ENCODE measurements at regions not wholly inside any gene's neighbourhood (a gene's known extent, or its start where the extent isn't known, plus 50 kb on each side); places are given as distances from the start of the nearest gene placed in this dataset.

GRCh38 chr2:234763002-234763873, 188.6 kb upstream of the SH3BP4 start:
- no peak for DNase-seq

DNA sequence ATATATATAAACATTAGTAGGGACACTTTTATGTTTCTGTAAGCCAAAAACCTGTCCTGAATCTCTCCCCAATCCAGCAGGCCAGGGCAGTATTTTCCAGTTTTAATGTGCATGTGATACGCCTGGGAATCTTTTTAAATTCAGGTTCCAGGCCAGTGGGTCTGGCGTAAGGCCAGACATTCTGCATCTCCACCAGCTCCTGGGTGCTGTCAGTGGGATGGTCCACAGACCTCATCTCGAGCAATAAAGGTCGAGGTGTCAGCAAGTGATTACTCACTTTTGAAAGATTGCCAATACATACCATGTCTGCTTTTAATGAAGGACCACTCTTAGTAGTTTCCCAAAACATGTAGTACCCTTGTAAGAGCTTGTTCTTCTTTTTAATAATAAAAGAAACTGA, 189.9 kb upstream of the SH3BP4 start:
- no peak for DNase-seq

DNA sequence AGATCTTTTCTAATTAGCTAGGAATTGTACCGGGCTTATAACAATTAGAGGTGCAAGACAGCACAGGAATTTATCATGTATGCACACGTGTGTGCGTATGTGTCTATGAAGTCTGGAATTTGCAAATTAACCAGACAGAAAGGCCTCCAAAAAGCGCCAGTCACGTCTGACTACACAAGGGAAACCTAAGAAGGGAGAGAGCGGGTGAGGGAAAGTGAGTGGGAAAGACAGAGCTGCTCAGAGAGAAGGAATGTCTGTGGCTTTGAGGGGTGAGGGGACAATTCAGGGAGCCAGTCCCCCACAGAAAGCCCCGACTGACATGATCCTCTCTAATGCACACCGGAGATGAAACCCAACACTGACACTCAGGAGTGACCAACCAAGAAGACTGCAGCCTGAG, 197.7 kb upstream of the SH3BP4 start:
- no peak for DNase-seq

DNA sequence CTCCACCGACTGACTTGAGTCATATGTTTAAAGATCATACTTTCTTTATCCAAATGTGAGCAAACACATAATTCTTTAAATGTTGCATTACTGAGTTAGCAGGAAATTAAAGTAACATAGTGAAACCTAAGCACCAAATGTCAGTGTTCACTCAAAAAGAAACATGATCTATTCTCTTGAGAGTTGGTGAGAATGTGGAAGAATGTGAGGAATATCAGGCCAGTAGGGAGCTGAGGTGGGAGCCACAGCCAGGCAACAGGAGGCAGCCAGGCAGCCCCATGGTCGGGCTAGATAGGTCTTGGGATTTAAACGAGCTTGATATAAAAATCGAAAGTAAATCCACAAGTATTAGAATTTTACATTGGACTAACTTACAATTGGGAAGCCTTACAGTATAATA, 198.1 kb upstream of the SH3BP4 start:
- no peak for DNase-seq

- no peak for DNase-seq
Observed at GRCh38 chr2:234752966-234753365, 198.9 kb upstream of the SH3BP4 start.

DNA sequence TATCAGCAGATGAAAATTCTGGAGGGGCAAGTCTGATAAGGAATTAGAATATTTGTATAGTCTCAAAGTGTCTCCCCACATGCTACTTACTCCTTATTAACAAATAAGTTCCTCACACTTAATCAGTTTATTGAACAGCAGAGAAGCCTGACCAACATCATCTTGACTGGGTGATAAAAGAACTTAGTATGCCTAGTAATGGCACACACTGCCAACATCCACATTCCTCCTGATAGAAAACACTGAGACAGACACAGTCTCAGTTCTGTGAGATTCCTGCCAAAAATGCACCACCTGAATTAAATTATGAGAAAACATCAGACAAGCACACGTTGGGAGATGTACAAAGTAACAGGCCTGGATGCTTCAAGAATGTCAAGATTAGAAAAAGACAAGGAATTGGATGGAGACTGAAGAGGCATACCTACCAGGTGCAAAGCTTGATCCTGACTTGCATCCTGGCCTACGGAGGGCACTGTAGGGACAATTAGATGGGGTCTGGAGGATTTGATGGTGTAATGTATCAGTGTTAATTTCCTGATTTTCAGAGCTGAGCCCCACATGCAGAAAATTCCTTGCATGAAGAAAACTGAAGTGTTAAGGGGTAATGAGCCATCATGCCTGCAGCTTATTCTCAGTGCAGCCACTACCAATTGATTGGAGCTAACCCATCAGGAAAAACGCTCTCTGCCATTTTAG, 200.4 kb upstream of the SH3BP4 start:
- no peak for DNase-seq

DNA sequence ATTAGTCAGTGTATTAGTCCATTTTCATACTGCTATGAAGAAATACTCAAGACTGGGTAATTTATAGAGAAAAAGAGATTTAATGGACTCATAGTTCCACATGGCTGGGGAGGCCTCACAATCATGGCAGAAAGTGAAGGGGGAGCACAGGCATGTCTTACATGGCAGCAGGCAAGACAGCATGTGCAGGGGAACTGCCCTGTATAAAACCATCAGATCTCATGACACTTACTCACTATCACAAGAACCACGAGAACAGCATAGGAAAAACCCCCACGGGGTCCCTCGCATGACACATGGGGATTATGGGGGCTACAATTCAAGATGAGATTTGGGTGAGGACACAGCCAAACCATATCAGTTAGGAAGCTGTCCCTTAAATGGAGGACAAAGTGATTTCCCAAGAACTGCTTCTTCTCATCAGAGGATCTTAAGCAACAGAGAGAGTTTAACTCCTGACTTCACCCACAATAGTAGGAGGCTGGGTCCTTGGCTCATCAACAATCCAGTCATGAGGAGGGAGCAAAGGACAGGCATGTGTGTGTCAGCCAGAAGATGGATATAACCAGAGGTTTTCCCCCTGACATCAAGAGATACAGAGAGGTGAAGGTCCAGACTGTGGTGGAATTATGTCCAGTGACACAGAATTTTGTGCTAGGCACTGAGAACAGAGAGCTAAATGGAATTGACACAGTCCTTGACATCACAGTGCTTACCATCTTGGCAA, 203.8 kb upstream of the SH3BP4 start:
- DNase-seq, result no peak

- no peak for DNase-seq
Observed at GRCh38 chr2:234747032-234747431, 204.8 kb upstream of the SH3BP4 start.

DNA sequence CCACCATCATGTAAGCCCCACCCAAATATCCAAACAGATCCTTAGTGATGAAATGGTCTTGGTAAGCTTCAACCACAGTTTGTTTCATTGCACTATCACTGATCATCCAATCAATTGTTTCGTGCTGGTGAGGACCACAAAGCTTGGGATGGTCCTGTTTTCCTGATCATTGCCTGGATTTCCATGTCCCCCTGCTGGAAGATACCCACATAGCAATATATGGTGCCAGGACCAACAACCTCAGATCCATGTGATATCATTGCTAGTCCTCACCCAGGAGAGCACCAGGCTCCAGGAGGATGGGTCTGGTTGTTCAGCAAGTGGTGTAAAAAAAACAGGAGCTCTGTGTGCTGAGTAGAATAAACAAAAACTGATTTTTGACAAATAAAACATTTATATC, 206.5 kb upstream of the SH3BP4 start:
- no peak for DNase-seq

DNA sequence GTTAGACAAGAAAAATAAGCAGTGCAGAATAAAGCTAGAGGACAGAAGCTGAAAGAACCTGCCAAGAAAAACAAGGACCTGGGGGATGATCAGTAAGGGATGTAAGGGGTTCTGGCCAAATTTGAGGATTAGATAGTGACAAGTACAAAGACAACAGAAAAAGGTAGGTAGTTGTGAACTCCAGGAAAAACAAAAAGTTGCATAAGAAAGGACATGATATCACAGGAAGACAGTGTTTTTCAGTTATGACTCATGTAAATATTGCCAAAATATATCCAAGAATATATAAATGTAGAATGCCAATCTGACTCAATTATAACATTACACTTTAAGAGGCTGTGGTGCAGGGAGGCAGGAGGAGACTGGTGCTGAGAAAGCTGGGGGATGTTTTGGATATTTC, 209.8 kb upstream of the SH3BP4 start:
- DNase-seq, result no peak

DNA sequence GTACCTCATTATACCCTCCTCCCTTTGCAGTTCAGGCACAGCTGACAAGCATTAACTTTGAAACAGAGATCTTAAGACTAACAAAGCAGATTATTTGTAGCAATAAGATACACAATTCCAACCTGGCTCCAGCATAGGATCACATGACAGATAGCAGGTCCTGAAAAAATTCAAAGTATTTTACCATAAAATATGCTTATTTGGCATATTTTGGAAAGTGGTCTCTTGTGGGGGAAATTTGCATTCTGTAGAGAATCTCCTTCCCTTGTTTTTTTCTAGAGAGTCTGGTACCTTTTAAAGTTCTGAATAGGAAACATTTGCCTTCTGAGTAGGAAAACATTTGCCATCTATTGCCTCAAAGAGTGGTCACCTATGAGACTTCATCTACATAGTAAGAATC, 212.8 kb upstream of the SH3BP4 start:
- DNase-seq, result no peak

- no peak for DNase-seq
Observed at GRCh38 chr2:234735829-234736228, 216.0 kb upstream of the SH3BP4 start.

- no peak for DNase-seq
Observed at GRCh38 chr2:234733795-234734600, 217.8 kb upstream of the SH3BP4 start.

DNA sequence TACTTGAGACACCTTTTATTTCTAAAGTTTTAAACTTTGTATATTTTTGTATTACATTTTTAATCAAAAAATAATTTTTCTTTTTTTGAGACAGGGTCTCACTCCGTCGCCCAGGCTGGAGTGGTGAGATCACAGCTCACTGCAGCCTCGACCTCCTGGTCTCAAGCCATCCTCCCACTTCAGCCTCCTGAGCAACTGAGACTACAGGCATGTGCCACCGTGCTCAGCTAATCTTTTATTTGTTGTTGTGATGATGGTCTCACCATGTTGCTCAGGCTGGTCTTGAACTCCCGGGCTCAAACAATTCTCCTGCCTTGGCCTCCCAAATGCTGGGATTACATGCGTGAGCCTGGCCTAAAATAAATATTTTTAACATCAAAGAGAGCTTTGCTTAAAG, 218.7 kb upstream of the SH3BP4 start:
- DNase-seq, result no peak

DNA sequence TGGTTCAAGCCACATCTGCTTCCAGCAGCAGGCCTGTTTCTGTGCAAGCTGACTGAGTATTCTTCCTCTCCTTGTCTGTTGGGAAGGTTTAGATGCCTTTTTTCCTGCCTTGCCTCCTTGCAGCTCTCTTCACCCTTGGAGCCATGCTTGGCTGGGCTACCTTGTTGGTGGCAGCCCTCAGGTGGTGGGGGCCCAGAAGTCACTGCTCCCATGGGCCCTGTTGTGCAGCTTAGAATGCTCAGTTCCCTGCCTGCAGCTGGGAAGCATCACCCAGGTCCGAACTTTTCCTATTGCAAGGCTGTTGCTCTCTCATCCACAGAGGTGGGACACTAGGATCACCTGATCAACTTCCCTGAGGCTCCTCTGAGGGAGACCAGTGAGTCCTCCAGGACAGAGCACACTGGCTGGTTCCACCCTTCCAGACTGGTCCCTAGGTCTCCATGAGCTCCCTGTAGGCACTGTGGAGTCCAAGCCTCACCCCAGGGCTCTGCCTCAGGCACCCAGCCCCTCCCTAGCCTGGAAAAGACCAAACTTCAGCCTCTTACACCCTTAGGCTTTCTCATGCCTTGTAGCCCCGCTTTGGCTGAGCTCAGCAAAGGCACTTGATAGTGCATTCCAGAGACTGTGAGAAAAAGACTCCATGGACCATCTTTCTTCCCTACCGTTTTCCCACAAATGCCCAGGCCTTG, 219.3 kb upstream of the SH3BP4 start:
- no peak for DNase-seq

DNA sequence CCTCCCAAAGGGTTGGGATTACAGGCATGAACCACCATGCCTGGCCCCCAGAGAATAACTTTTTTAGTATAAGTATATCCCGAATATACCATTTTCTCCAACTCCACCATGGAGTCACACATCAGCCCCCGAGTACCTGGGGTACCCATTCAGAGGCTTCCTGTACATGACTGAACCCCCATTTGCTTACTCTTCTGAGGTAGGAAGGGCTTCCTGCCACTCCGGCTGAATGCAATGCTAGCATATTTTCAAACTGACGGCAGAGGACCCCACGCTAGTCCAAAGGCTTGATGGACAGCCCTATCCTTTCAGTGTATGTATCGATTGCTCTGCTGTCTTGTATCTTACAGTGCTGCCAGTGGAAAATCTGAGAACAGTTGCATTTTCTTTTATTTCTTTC, 220.6 kb upstream of the SH3BP4 start:
- no peak for DNase-seq

DNA sequence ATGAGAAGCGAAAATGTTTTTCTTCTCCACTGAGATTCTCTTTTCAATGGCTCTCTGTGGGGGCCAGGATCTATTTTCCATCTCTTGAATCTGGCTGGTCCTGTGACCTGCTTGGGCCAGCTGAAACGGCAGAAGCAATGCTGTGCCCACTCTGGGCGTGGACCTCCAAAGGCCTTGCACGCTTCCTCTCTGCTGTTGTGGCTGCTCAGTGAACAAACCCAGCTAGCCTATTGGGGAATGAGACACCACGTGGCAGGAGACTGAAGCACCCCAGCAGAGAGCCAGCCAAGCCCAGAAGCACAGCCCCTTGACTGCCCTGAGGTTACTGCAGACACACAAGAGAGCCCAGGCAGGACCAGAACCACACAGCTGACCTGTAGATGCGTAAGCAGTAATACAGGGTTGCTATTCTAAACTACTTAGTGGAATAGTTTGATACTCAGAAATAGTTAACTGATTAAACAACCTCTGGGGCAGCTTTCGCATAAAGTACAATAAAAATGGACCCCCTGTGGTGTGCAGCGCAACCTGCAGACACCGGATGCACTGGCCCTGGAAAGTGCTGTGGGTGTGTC, 221.7 kb upstream of the SH3BP4 start:
- DNase-seq, result no peak

DNA sequence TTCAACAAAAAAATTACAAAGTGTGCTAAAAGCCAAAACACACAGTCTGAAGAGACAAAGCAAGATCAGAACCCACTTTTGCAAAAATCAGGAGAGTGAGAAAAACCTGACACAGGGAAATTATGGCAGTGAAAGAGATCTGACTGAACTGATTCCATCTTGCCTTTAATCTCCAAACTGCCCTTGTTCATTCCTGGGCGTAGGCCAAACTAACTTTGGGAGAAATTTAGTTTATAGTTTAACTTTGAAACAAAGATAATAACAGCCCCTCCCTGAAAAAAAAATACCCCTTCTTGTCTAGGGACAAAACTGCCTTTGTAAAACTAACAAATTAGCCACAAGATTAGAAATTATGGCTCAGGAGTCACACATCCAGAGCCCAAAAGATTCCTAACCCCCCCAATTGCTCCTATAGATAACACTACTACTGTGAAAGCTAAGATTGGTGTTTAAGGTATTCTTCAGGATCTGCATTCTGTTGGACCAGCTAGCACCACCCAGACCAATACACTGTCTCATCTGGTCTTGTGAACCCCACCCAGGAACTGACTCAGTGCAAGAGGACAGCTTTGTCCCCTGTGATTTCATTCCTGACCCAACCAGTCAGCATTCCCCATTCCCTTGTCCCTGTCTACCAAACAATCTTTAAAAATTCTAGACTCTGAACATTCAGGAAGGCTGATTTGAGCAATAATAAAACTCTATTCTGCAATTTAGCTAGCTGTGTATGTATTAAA, 226.1 kb upstream of the SH3BP4 start:
- DNase-seq, result no peak

- DNase-seq, result no peak
Observed at GRCh38 chr2:234724850-234725249, 227.0 kb upstream of the SH3BP4 start.

GRCh38 chr2:234723400-234723799, 226.5 kb upstream of the ARL4C start:
- no peak for DNase-seq

DNA sequence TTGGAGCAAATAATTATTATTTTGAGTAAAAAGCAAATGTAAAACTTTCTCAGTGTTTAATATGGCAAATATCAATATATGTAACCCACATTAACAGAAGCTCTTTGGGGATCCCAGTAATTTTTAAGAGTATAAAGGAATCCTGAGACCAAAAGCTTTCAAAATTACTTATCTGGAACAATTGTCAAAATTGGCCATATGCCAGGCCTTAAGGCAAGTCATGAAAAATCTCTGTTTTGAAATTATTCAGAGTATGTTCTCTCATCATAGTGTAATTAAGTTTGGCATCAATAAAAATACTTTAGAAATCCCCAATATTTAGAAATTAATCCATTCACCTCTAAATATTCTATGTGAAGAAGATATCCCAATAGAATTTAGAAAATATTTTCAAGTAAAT, 225.3 kb upstream of the ARL4C start:
- DNase-seq, result no peak

Data from activated CD4-positive, alpha-beta T cell treated with anti-CD3 and anti-CD28 coated beads, Interleukin-2, amount 50 U/mL, for 1 hour (primary cell).